Ovary (tissue), 1 donor: ENCODE measurements at regions not wholly inside any gene's neighbourhood (a gene's known extent, or its start where the extent isn't known, plus 50 kb on each side); places are given as distances from the start of the nearest gene placed in this dataset.

Experiments used
- EP300 ChIP-seq: sonication (generic); formaldehyde crosslinking; IDR thresholded peaks from one replicate; pipeline ENCODE4 v1.6.1; 2017; ENCODE audit warnings: antibody characterized with exemption
- POLR2A ChIP-seq: fragments of 450-650 bp; IDR thresholded peaks from one replicate; pipeline ENCODE4 v1.6.1; 2017; ENCODE audit warnings: antibody characterized with exemption, mild to moderate bottlenecking, moderate library complexity

DNA sequence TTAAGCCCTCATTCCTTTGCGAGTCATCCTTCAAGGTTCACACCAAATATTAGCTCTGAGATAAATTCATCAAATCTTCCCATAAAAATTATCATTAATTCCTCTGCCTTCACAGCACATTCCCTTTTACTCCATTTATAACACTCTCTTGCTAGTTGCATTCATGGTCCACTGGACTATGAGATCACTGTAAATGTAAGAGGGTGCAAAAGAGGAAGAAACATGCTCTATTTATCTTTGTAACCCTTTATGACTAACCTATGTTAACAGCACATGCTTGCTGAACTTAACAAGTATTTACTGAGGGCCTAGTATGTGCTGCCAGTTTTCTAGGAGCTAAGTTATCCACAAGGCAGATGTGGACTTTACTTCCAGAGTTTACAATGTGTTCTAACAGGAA lies 86.7 kb upstream of the TMEM168 start:
- no peak for TF ChIP-seq POLR2A
- TF ChIP-seq EP300 = no peak
